ENCODE measurements at regions not wholly inside any gene's neighbourhood (a gene's known extent, or its start where the extent isn't known, plus 50 kb on each side); places are given as distances from the start of the nearest gene placed in this dataset.

- TF ChIP-seq CTCF (conservative IDR thresholded peaks at IDR 0.05) (no peak), ZFX (IDR thresholded peaks at IDR 0.05) (no peak)
Observed at GRCh38 chr3:29227307-29227706, 53.6 kb upstream of the RBMS3 start.
